T-helper 2 cell treated with Interferon-gamma antibody and Interleukin-4, amounts not matched to agents 100 ng/mL and 5 ng/mL, for 36 hours (primary cell): ENCODE measurements at regions not wholly inside any gene's neighbourhood (a gene's known extent, or its start where the extent isn't known, plus 50 kb on each side); places are given as distances from the start of the nearest gene placed in this dataset.

Experiments
- intact Hi-C: fragments of 100-400 bp; cut with micrococcal nuclease; formaldehyde crosslinking; loops from one replicate; pipeline ENCODE4 v1.15.1; 2023

- intact Hi-C loops: no loop called here
These were observed 139.9 kb upstream of the PLET1 start for GRCh38 chr11:112400476-112401014.

DNA sequence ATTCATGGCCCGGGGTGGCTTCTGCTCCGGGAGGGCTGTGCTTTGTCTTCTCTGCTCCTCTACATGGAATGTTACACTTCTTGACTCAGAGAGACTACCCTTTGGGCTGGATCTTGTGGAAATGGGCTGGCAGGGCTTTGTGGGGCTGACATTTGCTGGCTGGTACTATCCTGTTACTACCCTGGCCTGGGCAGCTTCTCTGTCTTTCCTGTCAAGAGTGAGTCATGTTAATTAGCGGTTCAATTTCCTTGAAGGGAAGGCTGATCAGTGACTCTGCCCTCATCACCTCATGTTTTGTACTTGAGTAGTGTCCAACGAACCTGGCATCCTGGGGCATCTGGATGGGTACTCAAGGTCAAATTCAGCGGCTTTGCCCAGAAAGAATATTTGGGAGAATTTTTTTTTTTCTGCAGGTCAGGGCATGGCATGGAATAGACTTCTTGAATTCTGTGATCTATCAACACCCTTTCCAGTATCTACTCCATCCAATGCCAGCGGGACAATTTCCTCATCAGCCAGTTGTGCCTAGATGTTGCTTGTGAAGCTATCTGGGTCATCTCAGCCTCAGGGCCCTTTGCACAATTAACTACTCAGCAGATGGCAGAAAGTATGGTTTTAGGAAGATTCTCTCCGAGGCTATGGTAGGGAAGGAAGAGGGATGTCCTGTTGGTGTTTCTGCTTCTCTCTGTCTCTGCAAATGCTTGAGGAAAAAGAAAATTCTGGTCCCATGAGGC is 140.5 kb upstream of the PLET1 start:
- intact Hi-C loops: no loop called here

- intact Hi-C loops: no loop called here
These were observed 142.8 kb upstream of the PLET1 start for GRCh38 chr11:112403432-112403831.

DNA sequence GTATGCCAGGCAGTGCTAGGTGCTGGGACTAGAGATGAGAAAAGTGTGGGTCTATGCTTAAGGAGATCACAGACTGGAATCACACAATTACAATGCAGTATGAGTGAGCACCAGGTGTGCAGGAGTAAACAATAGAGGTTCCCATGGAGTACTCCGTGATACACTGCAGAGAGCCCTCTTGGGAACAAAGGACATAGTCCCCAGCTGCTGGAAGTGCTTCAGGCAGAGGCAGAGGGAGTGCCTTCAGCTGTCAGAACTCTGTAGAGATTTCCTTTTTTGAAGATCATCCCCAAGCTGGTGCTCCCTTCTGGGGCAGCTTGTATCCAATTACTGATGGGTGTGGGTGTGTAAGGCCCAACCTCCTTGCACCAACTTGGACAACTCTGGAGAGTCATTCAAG is 143.5 kb upstream of the PLET1 start:
- intact Hi-C loops: no loop called here

GRCh38 chr11:112408517-112408916 is 147.9 kb upstream of the PLET1 start:
- intact Hi-C loops: no loop called here

- intact Hi-C loops: no loop called here
These were observed 149.7 kb upstream of the PLET1 start for GRCh38 chr11:112410325-112410724.

GRCh38 chr11:112412383-112412782 is 151.7 kb upstream of the PLET1 start:
- intact Hi-C loops: no loop called here

DNA sequence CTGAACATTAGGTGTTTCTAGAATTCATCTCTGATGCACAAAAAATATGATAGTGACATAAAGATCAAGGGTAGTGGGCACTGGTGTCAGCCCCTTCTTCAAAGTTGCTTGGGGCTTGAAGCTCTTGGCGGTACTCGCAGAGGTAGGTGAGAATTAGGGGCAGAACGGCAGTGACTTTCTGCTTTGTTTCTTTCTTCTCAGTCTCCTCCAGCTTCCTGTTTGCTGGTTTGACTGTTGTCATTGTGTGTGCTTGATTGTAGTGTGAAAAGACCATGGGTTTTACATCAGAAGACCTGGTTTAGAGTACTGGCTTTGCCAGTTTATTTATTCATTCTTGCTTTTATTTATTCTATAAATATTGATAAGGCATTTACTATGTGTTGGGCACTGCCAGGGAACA is 156.7 kb upstream of the PLET1 start:
- intact Hi-C loops: no loop called here

DNA sequence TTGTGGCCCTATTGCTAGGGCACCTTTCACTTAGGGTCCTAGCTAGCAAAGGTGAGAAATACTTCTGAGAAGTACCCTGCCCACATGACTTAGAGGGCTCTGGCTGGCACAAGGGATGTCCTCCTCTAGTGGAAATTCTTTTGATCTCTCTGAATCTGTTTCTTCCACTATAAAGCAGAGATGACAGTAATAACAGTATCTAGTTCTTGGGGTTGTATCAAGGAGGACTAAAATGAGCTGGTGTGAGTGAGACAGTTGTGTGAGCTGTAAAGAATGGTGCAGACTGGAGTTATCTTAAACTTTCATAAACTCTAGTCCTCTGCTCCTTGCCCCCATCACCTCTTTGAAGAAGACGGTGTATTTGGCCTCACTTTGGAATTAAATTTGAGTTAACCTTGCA is 157.8 kb upstream of the PLET1 start:
- intact Hi-C loops: no loop called here

GRCh38 chr11:112421879-112422278 is 161.2 kb upstream of the PLET1 start:
- intact Hi-C loops: no loop called here

DNA sequence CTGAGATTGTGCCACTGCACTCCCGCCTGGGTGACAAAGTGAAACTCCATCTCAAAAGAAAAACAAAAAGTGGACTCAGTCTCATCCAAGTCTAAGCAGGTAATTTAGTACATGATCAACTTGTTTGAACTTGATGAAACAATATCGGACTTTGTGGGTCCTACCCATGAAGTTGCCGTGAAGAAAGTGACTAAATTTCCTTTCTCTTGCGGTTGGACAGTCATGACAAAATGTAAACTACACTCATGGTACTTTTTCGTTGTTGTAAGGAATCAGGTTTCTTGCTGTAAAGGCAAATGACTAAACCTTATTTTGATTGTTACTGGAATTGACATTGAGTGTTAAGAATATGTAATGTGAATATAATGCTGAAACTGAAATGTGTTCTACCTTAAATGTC is 164.5 kb upstream of the PLET1 start:
- intact Hi-C loops: no loop called here

DNA sequence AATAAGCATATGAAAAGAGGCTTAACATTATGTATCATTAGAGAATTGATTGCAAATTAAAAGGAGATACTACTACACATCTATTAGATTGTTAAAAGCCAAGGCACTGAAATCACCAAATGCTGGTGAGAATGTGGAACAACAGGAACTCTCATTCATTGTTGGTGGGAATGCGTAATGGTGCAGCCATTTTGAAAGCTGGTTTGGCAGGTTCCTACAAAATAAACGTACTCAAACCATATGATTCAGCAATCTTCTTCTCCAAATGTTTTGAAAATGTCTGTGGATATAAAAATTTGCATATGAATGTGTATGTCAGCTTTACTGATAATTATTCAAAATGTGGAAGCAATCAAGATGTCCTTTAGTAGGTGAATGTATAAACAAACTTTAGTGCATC is 176.4 kb upstream of the PLET1 start:
- intact Hi-C loops: no loop called here

DNA sequence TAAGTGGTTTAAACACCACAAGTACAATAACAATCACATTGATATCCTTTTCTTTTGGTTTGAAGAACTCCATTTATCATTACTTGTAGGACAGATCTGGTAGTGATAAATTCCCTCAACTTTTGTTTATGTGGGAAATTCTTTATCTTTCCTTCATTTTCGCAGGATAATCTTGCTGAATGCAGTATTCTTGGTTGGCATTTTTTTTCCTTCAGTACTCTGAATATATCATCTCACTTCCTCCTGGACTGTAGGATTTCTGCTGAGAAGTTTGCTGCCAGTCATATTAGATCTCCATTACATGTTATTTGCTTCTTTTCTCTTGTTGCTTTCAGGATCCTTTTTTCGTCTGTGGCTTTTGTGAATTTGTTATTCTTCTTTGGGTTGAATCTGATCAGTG is 179.0 kb upstream of the PLET1 start:
- intact Hi-C loops: no loop called here

DNA sequence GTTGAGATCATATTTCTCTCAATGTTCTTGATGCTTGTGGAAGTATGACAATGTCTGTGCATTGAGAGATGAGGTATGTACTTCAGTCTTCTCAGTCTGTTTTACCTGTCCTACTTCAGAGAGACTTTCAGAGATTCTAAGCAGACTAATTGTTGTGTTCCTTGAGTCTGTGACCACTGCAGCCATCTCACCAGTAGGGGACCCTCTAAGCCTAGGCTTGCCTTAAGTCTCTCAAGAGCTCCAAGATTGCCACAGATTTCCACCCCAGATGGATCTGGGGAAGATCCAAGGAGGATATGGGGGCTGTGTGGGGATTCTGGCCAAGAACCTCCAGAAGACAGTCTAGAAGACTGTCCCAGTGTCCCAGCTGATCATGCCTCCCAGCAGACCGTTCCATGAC is 179.9 kb upstream of the PLET1 start:
- intact Hi-C loops: no loop called here

DNA sequence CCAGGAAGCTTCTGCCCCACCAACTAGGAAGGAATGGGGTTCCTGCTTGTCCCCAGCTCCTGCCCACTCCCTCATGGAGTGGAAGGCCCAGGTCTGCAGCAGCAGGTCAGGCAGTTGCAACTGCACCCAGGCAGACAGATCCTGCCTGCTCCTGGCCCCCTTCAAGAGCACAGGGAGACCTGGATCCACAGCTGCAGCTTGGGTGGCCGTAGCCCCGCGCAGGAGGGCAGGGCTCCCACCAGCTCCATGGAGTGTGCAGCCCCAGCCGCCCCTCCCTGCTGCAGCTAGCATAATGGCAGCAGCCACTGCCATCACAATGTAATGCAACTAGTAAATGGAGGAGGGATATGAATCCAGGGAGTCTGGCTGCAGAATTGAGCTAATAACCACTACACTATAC is 187.5 kb upstream of the PLET1 start:
- intact Hi-C loops: no loop called here

- intact Hi-C loops: no loop called here
These were observed 188.1 kb upstream of the PLET1 start for GRCh38 chr11:112448806-112449205.

- intact Hi-C loops: loop anchor here (10.0 kb wide), 1 partner anchor 226 kb away; the partner anchor contains the start of gene PTS
These were observed 190.6 kb upstream of the PLET1 start for GRCh38 chr11:112451250-112451649.

DNA sequence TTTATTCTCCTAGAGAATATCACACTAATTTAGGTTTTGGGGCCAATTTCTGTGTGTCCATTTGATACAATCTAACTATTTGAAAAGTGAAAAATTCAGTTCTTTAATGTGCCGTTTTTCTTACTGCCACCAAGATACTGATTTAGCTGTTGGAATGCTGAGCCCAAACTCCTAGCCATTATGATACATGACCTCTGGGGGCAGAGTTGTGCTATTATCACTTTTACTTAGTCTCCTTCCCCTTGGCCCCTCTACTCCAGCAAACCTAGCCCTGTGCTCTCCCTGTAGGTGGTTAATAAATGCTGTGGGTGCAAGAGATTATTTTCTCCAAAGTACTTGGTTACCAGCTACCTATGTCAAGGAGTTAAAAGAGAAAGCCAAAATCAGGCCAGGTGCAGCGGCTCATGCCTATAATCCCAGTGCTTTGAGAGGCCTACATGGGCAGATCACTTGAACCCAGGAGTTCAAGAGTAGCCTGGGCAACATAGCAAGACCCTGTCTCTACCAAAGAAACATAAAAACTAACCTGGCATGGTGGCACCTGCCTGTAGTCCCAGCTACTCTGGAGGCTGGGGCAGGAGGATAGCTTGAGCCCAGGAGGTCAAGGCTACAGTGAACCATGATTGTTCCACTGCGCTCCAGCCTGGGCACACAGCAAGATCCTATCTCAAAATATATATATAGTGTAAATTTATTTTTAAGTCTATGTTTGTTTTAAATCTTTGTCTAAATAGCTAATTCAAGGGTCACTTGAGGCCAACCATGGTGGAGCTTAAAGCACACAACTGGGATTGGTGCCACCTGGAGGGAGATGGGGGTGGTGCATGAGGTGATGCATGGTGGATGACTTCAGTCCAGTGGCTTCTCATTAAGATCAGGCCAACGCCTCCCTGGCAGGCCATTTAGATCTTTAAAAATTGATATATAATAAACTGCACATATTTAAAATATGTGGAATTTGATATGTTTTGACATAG is 193.2 kb upstream of the PLET1 start:
- intact Hi-C loops: loop anchor here (2.0 to 10.0 kb wide), 2 partner anchors 163 to 229 kb away; partner anchors contain the start of gene PTS

- intact Hi-C loops: loop anchor here (2.0 to 10.0 kb wide), 2 partner anchors 164 to 230 kb away; partner anchors contain the start of gene PTS
These were observed 194.2 kb upstream of the PLET1 start for GRCh38 chr11:112454841-112455240.

DNA sequence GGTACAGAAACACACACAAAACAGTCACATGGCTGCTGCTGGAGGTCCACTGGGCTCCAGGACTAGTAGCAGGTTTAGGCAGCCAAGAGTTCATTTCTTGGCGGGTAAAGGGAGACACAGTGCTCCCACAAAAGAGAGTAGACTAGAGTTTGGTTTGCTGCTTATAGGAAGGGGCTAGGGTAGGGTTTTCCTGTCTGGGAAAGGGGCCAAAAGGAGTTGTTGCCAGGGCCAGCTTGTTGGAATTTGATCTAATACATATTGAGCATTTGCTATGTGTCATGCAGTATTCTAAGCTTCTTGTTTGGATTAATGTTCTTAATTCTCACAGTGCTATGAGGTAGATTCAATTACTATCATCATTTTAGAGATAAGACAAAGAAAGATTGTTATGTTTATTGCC is 195.1 kb upstream of the PLET1 start:
- intact Hi-C loops: loop anchor here (2.0 to 10.0 kb wide), 2 partner anchors 165 to 231 kb away; partner anchors contain the start of gene PTS

- intact Hi-C loops: loop anchor here (10.0 kb wide), 1 partner anchor 233 kb away; the partner anchor contains the start of gene PTS
These were observed 196.9 kb upstream of the PLET1 start for GRCh38 chr11:112457532-112457931.

DNA sequence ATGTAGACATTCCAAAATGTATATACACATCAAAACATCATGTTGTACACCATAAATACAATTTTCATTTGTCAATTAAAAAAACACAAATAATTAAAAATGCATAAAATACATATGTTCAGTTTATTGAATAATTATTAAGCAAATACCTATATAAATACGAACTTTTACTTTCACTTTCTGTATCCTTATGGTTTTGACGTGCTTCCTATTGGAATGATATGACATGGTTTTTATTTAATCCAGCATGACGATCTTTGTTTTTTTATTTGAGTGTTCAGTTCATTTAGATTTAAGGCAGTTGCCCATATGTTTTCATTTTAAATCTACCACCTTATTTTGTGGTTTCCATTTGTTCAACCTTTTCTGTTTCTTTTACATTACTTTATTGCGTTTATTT is 198.3 kb upstream of the PLET1 start:
- intact Hi-C loops: loop anchor here (10.0 kb wide), 1 partner anchor 234 kb away; the partner anchor contains the start of gene PTS
